Breast epithelium (tissue), 4 donors: ENCODE measurements at regions not wholly inside any gene's neighbourhood (a gene's known extent, or its start where the extent isn't known, plus 50 kb on each side); places are given as distances from the start of the nearest gene placed in this dataset.

ENCODE experiments used
- DNase-seq, 2 donors: peaks; one replicate each; pipeline ENCODE4 v3.0.0-alpha.2; 2019; ENCODE audit warnings: low spot score in 2 of 2
- H3K27ac ChIP-seq, 2 donors: fragments of 200-600 bp; sonication (generic) in 1 of 2; one replicate each; pipeline ENCODE4 v1.5.1; 2016 to 2019; ENCODE audit warnings: mild to moderate bottlenecking in 1 of 2
- H3K27me3 ChIP-seq, 2 donors: fragments of 200-600 bp; sonication (generic) in 1 of 2; one replicate each; pipeline versions ENCODE4 v1.5.1 to v1.6.0; 2017 to 2019; ENCODE audit warnings: control low read depth in 1 of 2, mild to moderate bottlenecking in 1 of 2
- H3K36me3 ChIP-seq: fragments of 200-600 bp; one replicate; pipeline ENCODE4 v1.5.1; 2019
- H3K4me1 ChIP-seq, 2 donors: fragments of 200-600 bp; sonication (generic); one replicate each; pipeline ENCODE4 v1.5.1; 2016 to 2019; ENCODE audit warnings: control low read depth in 1 of 2
- H3K4me3 ChIP-seq, 3 donors: fragments of 200-600 bp; sonication (generic); 1 replicate in 2 of 3; 2 replicates in 1 of 3; pipeline ENCODE4 v1.5.1; 2016 to 2019; ENCODE audit warnings: mild to moderate bottlenecking in 3 of 3, moderate library complexity in 2 of 3
- H3K9me3 ChIP-seq, 2 donors: fragments of 200-600 bp; sonication (generic) in 1 of 2; one replicate each; pipeline ENCODE4 v1.5.1; 2016 to 2019; ENCODE audit warnings: control low read depth in 1 of 2
- POLR2A ChIP-seq: fragments of 450-650 bp; IDR thresholded peaks from one replicate; pipeline ENCODE4 v1.6.1; 2016; ENCODE audit warnings: antibody characterized with exemption, mild to moderate bottlenecking, moderate library complexity
- POLR2AphosphoS5 ChIP-seq, 3 donors: sonication (generic); formaldehyde crosslinking; IDR thresholded peaks; one replicate each; pipeline ENCODE4 v1.6.1; 2017; ENCODE audit warnings: antibody characterized with exemption in 3 of 3
- intact Hi-C: fragments of 100-400 bp; cut with DNase I; formaldehyde crosslinking; loops from one replicate; pipeline ENCODE4 v1.15.1; 2023; ENCODE audit warnings: low total_unique reads
- TF ChIP-seq, protein P1 (sequence below), 3 donors: fragments of 450-650 bp; IDR thresholded peaks; one replicate each; pipeline ENCODE4 v1.5.1; 2016 to 2017; ENCODE audit warnings: antibody characterized with exemption in 3 of 3, mild to moderate bottlenecking in 3 of 3, moderate library complexity in 3 of 3

DNA sequence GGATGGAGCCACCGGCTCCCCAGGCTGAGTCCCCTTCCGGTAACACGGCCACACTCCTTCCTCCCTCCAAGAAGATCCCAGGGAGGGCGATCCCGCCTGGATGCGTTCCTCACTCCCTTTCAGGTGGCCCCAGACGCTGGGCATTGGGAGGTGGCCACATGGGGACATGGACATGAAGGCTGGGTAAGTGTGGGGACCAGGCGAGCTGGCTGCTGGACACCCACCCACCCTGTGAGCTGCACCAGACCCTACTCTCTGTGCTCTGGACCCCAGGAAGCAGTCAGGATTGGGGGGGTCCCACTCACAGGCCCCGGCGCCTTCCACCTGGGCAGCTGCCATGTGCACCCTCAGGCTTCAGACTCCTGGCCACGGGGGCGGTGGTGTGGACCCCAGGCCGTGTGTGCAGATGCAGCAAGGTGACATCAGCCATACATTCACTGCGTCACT is 932.8 kb downstream of the BRD1 start:
- no peaks in the 10 kb centered on the region for H3K4me1 ChIP-seq
- no peaks in the 10 kb centered on the region for H3K36me3 ChIP-seq
- H3K9me3 ChIP-seq = peaks cover 0 to 7% of the 10 kb centered on the region in 2 donors
- intact Hi-C loops = no loop called here
- TF ChIP-seq, protein P1, sequence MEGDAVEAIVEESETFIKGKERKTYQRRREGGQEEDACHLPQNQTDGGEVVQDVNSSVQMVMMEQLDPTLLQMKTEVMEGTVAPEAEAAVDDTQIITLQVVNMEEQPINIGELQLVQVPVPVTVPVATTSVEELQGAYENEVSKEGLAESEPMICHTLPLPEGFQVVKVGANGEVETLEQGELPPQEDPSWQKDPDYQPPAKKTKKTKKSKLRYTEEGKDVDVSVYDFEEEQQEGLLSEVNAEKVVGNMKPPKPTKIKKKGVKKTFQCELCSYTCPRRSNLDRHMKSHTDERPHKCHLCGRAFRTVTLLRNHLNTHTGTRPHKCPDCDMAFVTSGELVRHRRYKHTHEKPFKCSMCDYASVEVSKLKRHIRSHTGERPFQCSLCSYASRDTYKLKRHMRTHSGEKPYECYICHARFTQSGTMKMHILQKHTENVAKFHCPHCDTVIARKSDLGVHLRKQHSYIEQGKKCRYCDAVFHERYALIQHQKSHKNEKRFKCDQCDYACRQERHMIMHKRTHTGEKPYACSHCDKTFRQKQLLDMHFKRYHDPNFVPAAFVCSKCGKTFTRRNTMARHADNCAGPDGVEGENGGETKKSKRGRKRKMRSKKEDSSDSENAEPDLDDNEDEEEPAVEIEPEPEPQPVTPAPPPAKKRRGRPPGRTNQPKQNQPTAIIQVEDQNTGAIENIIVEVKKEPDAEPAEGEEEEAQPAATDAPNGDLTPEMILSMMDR (IDR thresholded peaks at IDR 0.05) = no peak
- TF ChIP-seq POLR2A (no peak), POLR2AphosphoS5 (IDR thresholded peaks at IDR 0.05) (no peak)
- DNase-seq = no peak
- H3K27ac ChIP-seq = no peak overlapping the region
- no peak overlapping the region for H3K4me3 ChIP-seq
- H3K27me3 ChIP-seq = peaks cover 0 to 36% of the 10 kb centered on the region in 2 donors

DNA sequence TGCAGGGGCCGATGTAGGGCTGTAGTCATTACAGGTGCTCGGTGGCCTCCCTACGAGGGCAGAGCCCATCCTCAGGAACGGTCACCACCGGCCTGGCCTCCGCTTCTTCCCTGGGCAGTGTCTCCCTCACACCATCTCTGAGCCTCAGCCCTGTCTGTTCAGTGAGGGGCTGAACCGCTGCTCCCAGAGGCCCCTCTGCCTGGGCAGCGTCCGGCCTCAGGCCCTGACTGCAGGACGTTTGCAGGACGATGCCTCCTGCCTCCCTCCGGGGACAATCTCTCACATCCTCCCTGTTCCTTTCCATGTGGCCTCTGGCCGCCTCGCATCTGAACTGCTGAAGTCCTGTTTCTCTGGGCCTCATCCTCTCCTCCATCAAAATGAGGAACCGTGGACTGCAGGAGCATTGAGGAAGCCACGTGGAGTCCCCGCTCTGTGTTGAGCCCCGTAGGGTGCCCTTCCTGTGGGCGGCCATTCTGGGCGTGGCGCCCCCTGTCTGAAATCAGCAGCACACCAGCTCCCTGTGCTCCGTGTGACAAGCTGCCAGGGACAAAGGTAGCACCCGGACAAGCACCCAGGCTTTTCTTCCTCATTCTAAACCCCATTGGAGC is 933.5 kb downstream of the BRD1 start:
- Histone ChIP-seq H3K27ac (no peak overlapping the region), H3K4me1 (no peaks in the 10 kb centered on the region), H3K27me3 (peaks cover 0 to 36% of the 10 kb centered on the region in 2 donors), H3K9me3 (peaks cover 0 to 7% of the 10 kb centered on the region in 2 donors), H3K4me3 (no peak overlapping the region), H3K36me3 (no peaks in the 10 kb centered on the region)
- DNase-seq = no peak
- TF ChIP-seq POLR2A = no peak
- no peak for TF ChIP-seq POLR2AphosphoS5 (IDR thresholded peaks at IDR 0.05)
- TF ChIP-seq, protein P1 (IDR thresholded peaks at IDR 0.05) = no peak
- intact Hi-C loops = no loop called here

DNA sequence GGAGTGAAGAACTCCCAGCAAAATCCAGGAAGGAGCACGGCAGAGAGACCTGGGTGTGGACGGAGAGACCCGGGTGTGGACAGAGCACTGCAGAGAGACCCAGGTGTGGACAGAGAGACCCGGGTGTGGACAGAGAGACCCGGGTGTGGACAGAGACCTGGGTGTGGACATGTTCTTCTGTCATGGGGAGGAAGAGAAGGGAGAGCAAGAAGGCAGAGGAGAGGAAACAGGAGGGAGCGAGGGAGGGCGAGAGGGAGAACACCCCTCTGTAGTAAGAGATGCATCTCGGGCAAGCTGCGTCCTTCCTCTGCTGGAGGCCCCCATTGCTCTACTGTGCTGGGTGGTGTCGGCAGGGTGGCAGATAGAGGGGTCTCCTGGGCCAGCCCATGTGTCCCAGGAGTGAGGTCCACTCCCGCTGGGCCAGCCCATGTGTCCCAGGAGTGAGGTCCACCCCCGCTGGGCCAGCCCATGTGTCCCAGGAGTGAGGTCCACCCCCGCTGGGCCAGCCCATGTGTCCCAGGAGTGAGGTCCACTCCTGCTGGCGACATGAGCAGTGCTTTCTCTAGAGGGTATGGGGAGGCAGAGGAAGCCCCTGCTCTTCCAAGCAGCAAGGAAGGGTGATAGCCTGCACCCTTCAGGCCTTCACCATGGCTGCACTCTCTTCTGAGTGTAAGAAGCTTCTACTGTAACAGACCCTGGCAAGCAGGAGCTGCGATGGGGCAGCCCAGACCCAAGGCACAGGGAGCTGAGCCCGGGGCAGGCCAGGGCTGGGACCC is 934.2 kb downstream of the BRD1 start:
- Histone ChIP-seq H3K9me3 (peaks cover 0 to 7% of the 10 kb centered on the region in 2 donors), H3K4me3 (no peak overlapping the region), H3K27ac (no peak overlapping the region), H3K36me3 (no peaks in the 10 kb centered on the region), H3K4me1 (no peaks in the 10 kb centered on the region), H3K27me3 (peaks cover 0 to 36% of the 10 kb centered on the region in 2 donors)
- intact Hi-C loops = no loop called here
- no peak for DNase-seq
- TF ChIP-seq, protein P1 (IDR thresholded peaks at IDR 0.05) = no peak
- no peak for TF ChIP-seq POLR2A
- TF ChIP-seq POLR2AphosphoS5 (IDR thresholded peaks at IDR 0.05) = no peak

DNA sequence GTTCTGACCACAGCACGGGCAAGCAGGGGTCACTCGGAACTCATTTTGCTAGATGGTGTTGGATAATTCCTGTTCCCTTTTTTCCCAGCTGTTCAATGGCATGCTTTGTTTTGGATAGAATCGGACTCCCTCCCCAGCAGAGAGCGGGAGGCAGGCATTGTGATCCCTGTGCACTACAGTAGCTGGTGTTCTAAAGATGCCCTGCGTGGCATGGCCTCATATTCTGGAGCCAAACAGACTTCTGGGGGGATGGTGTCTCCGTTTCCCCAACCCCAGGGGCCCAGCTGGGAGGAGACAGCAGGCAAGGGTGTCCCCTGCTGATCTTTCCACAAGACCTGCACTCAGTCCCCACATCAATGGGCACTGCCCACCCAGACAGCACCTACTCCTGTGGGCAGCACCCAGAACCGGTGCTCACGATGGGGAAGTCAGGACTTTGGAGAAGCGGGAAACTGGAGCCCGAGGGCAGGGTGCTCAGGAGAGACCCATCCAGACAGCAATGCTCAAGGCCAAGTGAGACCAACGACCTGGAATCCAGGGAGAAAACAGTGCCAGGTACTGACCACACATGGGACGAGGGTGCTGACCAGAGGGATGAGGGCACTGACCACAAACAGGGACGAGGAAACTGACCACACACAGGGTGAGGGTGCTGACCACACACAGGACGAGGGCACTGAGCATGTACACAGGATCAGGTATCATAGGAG is 934.9 kb downstream of the BRD1 start:
- no peak for DNase-seq
- Histone ChIP-seq H3K4me1 (no peaks in the 10 kb centered on the region), H3K27me3 (peaks cover 0 to 36% of the 10 kb centered on the region in 2 donors), H3K9me3 (peaks cover 0 to 7% of the 10 kb centered on the region in 2 donors), H3K4me3 (no peak overlapping the region), H3K36me3 (no peaks in the 10 kb centered on the region), H3K27ac (no peak overlapping the region)
- intact Hi-C loops = no loop called here
- TF ChIP-seq POLR2A = no peak
- no peak for TF ChIP-seq POLR2AphosphoS5 (IDR thresholded peaks at IDR 0.05)
- TF ChIP-seq, protein P1 (IDR thresholded peaks at IDR 0.05) = no peak
